PFSK-1 (cell line): ENCODE measurements at regions not wholly inside any gene's neighbourhood (a gene's known extent, or its start where the extent isn't known, plus 50 kb on each side); places are given as distances from the start of the nearest gene placed in this dataset.

Experiments
- POLR2AphosphoS5 ChIP-seq: IDR thresholded peaks from 2 replicates; pipeline ENCODE4 v1.6.1; 2012; ENCODE audit warnings: low read depth, mild to moderate bottlenecking, control low read depth, low read length, moderate library complexity
- TAF1 ChIP-seq: IDR thresholded peaks from 2 replicates; pipeline ENCODE4 v1.6.1; 2012; ENCODE audit warnings: low read length, control low read depth, borderline replicate concordance; ENCODE audit not compliant: insufficient read depth
- TF ChIP-seq, protein P1 (sequence below), 2 experiments: IDR thresholded peaks; 2 replicates each; pipeline versions ENCODE4 v1.6.1 to v1.8.0; 2011 to 2012; ENCODE audit warnings: low read depth in 2 of 2, low read length in 2 of 2, control low read depth in 1 of 2, inconsistent platforms in 1 of 2, mild to moderate bottlenecking in 1 of 2, moderate library complexity in 1 of 2; ENCODE audit not compliant: insufficient read depth in 1 of 2

DNA sequence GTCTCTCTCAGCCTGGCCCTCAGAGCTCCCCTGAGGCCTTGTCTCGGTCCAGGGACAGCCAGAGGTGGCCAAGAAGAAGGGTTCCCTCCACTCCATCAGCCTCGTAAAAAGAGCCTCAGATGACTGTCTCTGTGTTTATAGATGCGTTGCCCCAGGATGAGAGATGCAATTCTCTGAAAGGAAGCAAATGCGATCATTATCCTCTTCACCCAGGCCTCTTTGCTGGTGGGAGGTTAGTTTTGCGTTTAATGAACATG is 90.4 kb downstream of the YTHDF1 start:
- TF ChIP-seq POLR2AphosphoS5 (no peak), TAF1 (no peak)
- TF ChIP-seq, protein P1, sequence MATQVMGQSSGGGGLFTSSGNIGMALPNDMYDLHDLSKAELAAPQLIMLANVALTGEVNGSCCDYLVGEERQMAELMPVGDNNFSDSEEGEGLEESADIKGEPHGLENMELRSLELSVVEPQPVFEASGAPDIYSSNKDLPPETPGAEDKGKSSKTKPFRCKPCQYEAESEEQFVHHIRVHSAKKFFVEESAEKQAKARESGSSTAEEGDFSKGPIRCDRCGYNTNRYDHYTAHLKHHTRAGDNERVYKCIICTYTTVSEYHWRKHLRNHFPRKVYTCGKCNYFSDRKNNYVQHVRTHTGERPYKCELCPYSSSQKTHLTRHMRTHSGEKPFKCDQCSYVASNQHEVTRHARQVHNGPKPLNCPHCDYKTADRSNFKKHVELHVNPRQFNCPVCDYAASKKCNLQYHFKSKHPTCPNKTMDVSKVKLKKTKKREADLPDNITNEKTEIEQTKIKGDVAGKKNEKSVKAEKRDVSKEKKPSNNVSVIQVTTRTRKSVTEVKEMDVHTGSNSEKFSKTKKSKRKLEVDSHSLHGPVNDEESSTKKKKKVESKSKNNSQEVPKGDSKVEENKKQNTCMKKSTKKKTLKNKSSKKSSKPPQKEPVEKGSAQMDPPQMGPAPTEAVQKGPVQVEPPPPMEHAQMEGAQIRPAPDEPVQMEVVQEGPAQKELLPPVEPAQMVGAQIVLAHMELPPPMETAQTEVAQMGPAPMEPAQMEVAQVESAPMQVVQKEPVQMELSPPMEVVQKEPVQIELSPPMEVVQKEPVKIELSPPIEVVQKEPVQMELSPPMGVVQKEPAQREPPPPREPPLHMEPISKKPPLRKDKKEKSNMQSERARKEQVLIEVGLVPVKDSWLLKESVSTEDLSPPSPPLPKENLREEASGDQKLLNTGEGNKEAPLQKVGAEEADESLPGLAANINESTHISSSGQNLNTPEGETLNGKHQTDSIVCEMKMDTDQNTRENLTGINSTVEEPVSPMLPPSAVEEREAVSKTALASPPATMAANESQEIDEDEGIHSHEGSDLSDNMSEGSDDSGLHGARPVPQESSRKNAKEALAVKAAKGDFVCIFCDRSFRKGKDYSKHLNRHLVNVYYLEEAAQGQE (IDR thresholded peaks at IDR 0.05; ENCODE audit: insufficient read depth in 1 of 2, low read depth in 2 of 2, low read length in 2 of 2) = no peak
